ENCODE measurements at regions not wholly inside any gene's neighbourhood (a gene's known extent, or its start where the extent isn't known, plus 50 kb on each side); places are given as distances from the start of the nearest gene placed in this dataset.

DNA sequence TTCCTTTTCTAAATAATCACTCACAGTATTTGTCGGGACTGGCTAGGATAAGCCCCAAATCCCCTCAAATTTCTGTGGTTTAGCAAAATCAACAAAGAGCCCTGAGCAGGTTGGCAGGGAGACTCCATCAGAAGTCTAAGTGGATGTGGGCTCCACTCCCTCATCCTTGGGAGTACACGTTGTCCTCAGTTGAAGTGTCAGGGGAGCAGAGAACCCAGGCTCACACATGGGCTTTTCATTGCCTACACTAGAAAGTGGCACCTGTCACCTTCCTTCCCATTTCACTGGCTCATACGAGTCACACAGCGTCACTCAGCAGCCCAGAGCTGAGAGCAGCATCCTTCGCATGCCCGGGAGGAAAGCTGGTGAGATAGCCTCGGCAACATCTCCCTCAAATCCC, 421.3 kb upstream of the FZD8 start:
- TF ChIP-seq, protein P1, sequence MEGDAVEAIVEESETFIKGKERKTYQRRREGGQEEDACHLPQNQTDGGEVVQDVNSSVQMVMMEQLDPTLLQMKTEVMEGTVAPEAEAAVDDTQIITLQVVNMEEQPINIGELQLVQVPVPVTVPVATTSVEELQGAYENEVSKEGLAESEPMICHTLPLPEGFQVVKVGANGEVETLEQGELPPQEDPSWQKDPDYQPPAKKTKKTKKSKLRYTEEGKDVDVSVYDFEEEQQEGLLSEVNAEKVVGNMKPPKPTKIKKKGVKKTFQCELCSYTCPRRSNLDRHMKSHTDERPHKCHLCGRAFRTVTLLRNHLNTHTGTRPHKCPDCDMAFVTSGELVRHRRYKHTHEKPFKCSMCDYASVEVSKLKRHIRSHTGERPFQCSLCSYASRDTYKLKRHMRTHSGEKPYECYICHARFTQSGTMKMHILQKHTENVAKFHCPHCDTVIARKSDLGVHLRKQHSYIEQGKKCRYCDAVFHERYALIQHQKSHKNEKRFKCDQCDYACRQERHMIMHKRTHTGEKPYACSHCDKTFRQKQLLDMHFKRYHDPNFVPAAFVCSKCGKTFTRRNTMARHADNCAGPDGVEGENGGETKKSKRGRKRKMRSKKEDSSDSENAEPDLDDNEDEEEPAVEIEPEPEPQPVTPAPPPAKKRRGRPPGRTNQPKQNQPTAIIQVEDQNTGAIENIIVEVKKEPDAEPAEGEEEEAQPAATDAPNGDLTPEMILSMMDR (IDR thresholded peaks at IDR 0.05) = no peak
- TF ChIP-seq POLR2A (IDR thresholded peaks at IDR 0.05) = no peak
